ENCODE measurements at regions not wholly inside any gene's neighbourhood (a gene's known extent, or its start where the extent isn't known, plus 50 kb on each side); places are given as distances from the start of the nearest gene placed in this dataset.
"Not testable (repeated sequence)": the region's sequence is repeated elsewhere in the genome, so short reads cannot be mapped to it uniquely, and the experiment has no call there.

DNA sequence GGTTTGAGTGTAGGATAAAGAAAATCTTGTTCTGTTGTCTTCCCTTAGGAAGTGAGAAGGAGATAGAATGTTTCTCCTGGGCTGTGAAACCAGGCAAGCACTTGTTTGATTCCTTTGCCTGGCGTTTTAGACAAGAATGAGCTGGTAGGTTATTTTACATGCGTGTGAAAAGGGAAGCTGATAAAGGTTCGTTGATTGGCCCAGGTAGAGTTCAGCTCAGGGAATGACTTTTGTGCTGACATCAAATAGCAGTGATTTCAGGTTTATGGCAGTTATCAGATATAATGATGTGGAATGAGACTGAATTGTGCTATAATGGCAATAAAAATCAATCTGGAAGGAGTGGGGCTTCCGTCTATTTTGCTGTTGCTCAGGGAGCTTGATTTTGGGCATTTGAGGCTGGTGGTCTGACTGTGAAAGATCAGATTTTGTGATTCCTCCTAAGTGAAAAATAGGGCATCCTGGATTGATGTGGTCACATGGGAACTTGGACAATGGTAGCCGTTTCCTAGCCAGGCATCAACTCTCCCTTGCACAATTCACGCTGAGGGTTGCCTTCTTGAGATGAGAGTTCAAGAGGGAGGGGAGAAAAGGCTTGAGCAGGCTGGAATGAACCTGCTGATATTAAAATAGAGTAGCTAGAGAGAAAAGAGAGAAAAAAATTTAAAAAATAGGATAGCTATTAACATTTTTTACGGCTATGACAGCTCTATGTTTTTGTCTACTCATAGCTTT, 388.9 kb downstream of the EDEM1 start:
- Histone ChIP-seq H3K4me1 (peaks cover 0 to 10% (median 0%) of the 10 kb centered on the region in 10 experiments; a peak in 2 of 20 replicates), H3K27me3 (no peaks in the 10 kb centered on the region), H3K4me3 (no peak overlapping the region)

DNA sequence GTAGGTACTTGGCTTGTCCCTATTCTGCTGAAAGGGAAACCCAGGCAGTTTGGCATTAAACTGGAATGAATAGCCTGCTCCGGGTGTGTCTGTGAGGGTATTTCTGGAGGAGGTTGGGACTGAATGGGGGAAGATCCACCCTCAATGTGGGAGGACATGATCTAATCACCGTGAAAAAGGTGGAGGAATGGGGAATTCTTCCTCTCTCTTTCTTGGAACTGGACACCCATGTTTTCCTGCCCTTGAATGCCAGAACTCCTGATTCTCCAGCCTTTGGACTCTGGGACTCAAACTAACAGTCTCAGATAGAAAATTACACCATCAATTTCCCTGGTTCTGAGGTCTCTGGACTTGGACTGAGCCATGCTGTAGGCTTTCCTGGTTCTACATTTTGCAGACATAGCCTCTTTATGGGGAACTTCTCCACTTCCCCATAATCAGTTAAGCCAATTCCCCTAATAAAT, 391.7 kb downstream of the EDEM1 start:
- Histone ChIP-seq H3K27me3 (no peaks in the 10 kb centered on the region), H3K4me2 (0 out of 22 replicates have a peak overlapping the region, but pooled peaks of 1 of the 11 experiments have one; percentile 13), H3K9ac (no peak overlapping the region), H3K4me3 (no peak overlapping the region), H3K27ac (no peak overlapping the region), H3K36me3 (no peaks in the 10 kb centered on the region), H3K9me3 (replicated peaks in 1 of 11) (no peaks in the 10 kb centered on the region), H4K20me1 (no peaks in the 10 kb centered on the region), H3K4me1 (peaks cover 0 to 10% (median 0%) of the 10 kb centered on the region in 10 experiments; a peak in 2 of 20 replicates)
- TF ChIP-seq Cebpa-rat (IDR thresholded peaks at IDR 0.05), result no peak

More for the DNA sequence above, 388.9 kb downstream of the EDEM1 start:
- Histone ChIP-seq H3K9ac (no peak overlapping the region), H3K9me3 (replicated peaks in 1 of 11) (no peaks in the 10 kb centered on the region), H3K4me2 (no peak overlapping the region), H3K27ac (no peak overlapping the region), H4K20me1 (no peaks in the 10 kb centered on the region), H3K36me3 (no peaks in the 10 kb centered on the region)
- TF ChIP-seq Cebpa-rat (IDR thresholded peaks at IDR 0.05), result no peak

GRCh38 chr3:5579946-5580345, 392.4 kb downstream of the EDEM1 start:
- Histone ChIP-seq H3K9me3 (replicated peaks in 1 of 11) (no peaks in the 10 kb centered on the region), H3K4me3 (no peak overlapping the region), H3K9ac (no peak overlapping the region), H3K4me1 (peaks cover 0 to 10% (median 0%) of the 10 kb centered on the region in 10 experiments; a peak in 2 of 20 replicates), H4K20me1 (no peaks in the 10 kb centered on the region), H3K27ac (no peak overlapping the region), H3K36me3 (no peaks in the 10 kb centered on the region), H3K27me3 (no peaks in the 10 kb centered on the region), H3K4me2 (0 out of 22 replicates have a peak overlapping the region, but pooled peaks of 1 of the 11 experiments have one; percentile 4)
- TF ChIP-seq Cebpa-rat (IDR thresholded peaks at IDR 0.05), result no peak

- no peak for TF ChIP-seq Cebpa-rat (IDR thresholded peaks at IDR 0.05)
- Histone ChIP-seq H4K20me1 (no peaks in the 10 kb centered on the region), H3K27me3 (no peaks in the 10 kb centered on the region), H3K4me3 (no peak overlapping the region), H3K9ac (no peak overlapping the region), H3K27ac (no peak overlapping the region), H3K9me3 (replicated peaks in 1 of 11) (no peaks in the 10 kb centered on the region), H3K4me1 (peaks cover 0 to 10% (median 0%) of the 10 kb centered on the region in 10 experiments; a peak in 2 of 20 replicates), H3K4me2 (no peak overlapping the region), H3K36me3 (no peaks in the 10 kb centered on the region)
Observed at GRCh38 chr3:5580826-5581225, 393.3 kb downstream of the EDEM1 start.

DNA sequence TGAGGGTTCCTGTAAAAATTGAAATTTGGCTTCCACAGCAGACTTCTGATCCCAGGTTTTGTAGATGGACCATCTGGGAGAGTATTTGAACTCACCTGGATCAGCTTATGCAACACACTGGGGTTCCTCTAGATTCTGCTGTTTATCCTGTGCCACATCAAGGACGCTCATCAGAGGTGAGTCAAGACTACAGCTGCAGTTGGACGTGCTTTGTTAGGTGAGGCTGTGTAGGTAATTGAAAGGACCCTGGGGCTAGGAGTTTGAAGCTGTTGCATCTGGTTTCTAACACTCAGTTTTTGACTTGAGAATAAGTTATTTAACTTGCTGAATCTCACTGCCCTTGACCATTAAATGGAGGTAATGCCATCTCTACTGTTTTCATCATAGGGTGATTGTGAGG, 394.2 kb downstream of the EDEM1 start:
- Histone ChIP-seq H3K9me3 (replicated peaks in 1 of 11) (no peaks in the 10 kb centered on the region), H3K4me1 (peaks cover 0 to 10% (median 0%) of the 10 kb centered on the region in 10 experiments; a peak in 2 of 20 replicates), H3K36me3 (no peaks in the 10 kb centered on the region), H3K9ac (no peak overlapping the region), H3K27me3 (no peaks in the 10 kb centered on the region), H4K20me1 (no peaks in the 10 kb centered on the region), H3K27ac (no peak overlapping the region), H3K4me3 (no peak overlapping the region), H3K4me2 (no peak overlapping the region)
- TF ChIP-seq Cebpa-rat (IDR thresholded peaks at IDR 0.05), result no peak

DNA sequence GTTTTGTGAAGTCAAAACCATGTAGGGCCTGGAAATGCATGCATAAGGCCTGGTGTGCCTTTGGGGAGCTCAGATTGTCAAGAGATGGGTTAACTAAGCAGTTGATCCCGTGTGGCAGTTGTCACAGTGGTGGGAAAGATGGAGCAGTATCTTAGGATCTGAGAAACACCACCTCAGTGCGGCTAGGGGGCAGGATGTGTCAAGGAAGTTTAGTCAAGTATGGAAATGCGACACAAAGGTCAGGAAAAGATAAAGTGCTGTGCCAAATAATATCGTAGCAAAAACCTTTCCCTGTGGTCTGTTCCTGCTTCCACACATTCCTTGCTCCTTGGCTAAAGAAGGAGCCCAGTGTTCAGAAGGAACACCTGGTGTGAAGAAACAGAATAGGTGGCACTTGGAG, 396.4 kb downstream of the EDEM1 start:
- Histone ChIP-seq H3K4me1 (peaks cover 0 to 10% (median 0%) of the 10 kb centered on the region in 10 experiments; a peak in 2 of 20 replicates), H4K20me1 (no peaks in the 10 kb centered on the region), H3K4me3 (no peak overlapping the region), H3K36me3 (no peaks in the 10 kb centered on the region), H3K4me2 (no peak overlapping the region), H3K27ac (no peak overlapping the region), H3K27me3 (no peaks in the 10 kb centered on the region), H3K9ac (no peak overlapping the region), H3K9me3 (replicated peaks in 1 of 11) (no peaks in the 10 kb centered on the region)
- TF ChIP-seq Cebpa-rat (IDR thresholded peaks at IDR 0.05), result no peak

- no peak overlapping the region for H3K4me3 ChIP-seq
- H3K9ac ChIP-seq, result no peak overlapping the region
- H4K20me1 ChIP-seq, result no peaks in the 10 kb centered on the region
- H3K36me3 ChIP-seq, result no peaks in the 10 kb centered on the region
- H3K27ac ChIP-seq, result no peak overlapping the region
- no peaks in the 10 kb centered on the region for H3K4me1 ChIP-seq
- no peak overlapping the region for H3K4me2 ChIP-seq
- H3K27me3 ChIP-seq, result no peaks in the 10 kb centered on the region
- no peak for TF ChIP-seq Cebpa-rat (IDR thresholded peaks at IDR 0.05)
- H3K9me3 ChIP-seq (replicated peaks in 1 of 11), result no peaks in the 10 kb centered on the region
Observed at GRCh38 chr3:5585085-5585484, 397.6 kb downstream of the EDEM1 start.

DNA sequence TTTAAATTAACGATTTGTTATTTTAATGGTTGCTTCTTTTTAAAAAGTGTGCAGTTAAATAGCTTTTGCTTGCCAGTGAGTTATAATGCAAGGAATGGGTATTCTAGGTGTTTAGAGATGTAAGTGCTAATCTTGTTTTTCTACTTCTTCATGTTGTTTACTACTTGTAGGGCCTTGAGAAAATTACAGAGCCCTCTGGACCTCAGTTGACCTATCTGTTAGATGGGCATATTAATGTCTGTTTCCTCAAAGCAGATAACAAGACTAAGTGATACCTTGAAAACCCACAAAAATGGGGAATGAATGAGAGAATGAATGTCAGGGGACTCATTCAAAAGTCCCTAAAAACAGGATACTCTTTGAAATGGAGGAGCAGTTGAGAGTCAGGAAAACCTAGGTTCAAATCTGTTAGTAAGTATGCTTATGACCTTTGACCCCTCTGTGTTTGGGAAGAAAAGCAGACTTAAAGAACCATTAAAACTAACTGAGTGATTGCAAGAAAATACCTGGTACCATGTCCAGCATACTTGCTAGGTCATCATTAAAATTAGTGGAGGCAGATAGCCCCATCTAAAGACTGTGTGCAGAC, 419.5 kb downstream of the EDEM1 start:
- Histone ChIP-seq H4K20me1 (no peaks in the 10 kb centered on the region), H3K9ac (no peak overlapping the region), H3K4me3 (no peak overlapping the region), H3K4me2 (no peak overlapping the region), H3K36me3 (no peaks in the 10 kb centered on the region), H3K27ac (no peak overlapping the region), H3K27me3 (no peaks in the 10 kb centered on the region), H3K9me3 (replicated peaks in 1 of 11) (peaks cover under 1 to 15% (median 6%) of the 10 kb centered on the region in 11 experiments; a peak in 19 of 22 replicates), H3K4me1 (no peaks in the 10 kb centered on the region)
- no peak for TF ChIP-seq Cebpa-rat (IDR thresholded peaks at IDR 0.05)

- Histone ChIP-seq H3K4me1 (no peaks in the 10 kb centered on the region), H3K4me3 (no peak overlapping the region), H3K27ac (no peak overlapping the region), H3K27me3 (no peaks in the 10 kb centered on the region), H3K9ac (no peak overlapping the region), H4K20me1 (no peaks in the 10 kb centered on the region), H3K36me3 (no peaks in the 10 kb centered on the region), H3K4me2 (no peak overlapping the region), H3K9me3 (replicated peaks in 1 of 11) (peaks cover 0 to 8% (median under 1%) of the 10 kb centered on the region in 11 experiments; a peak in 8 of 22 replicates)
- no peak for TF ChIP-seq Cebpa-rat (IDR thresholded peaks at IDR 0.05)
Observed at GRCh38 chr3:5607581-5607980, 420.1 kb downstream of the EDEM1 start.

DNA sequence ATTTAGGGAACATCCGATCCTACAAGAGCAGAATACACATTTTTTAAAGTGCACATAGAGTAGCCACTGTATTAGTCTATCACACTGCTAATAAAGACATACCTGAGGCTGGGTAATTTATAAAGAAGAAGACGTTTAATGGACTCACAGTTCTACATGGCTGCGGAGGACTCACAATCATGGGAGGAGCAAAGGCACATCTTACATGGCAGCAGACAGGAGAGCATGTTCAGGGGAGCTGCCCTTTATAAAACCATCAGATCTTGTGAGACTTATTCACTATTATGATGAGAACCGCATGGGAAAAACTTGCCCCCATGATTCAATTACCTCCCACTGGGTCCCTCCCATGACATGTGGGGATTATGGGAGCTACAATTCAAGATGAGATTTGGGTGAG, 421.5 kb downstream of the EDEM1 start:
- H3K9me3 ChIP-seq (replicated peaks in 1 of 11); H3K4me3 ChIP-seq; H3K27me3 ChIP-seq; H3K4me2 ChIP-seq; H3K27ac ChIP-seq; H3K4me1 ChIP-seq; H4K20me1 ChIP-seq; H3K36me3 ChIP-seq; H3K9ac ChIP-seq: not testable (repeated sequence)

Data from BLaER1 treated with 17β-estradiol and CSF1 and Interleukin-3, amounts not matched to agents 10 nM and 100 nM (cell line).